OCI-LY7 (cell line): ENCODE measurements at regions not wholly inside any gene's neighbourhood (a gene's known extent, or its start where the extent isn't known, plus 50 kb on each side); places are given as distances from the start of the nearest gene placed in this dataset.

Experiments used
- BruUV-seq: library from RNA; stranded (reverse); fragments of 400-500 nt; replicated peaks from 2 replicates; lab custom pipeline; 2021; lab: Mats Ljungman, UMichigan
- CTCF ChIA-PET: fragments of 300-600 bp; sonication (Branson Sonifier 250); formaldehyde crosslinking; loops from one replicate; lab custom pipeline; 2022; ENCODE audit warnings: antibody characterized with exemption; ENCODE audit not compliant: unreplicated experiment; lab: Charles Lee
- POLR2A ChIA-PET: fragments of 300-600 bp; sonication (Branson Sonifier 250); formaldehyde crosslinking; loops from one replicate; lab custom pipeline; 2022; ENCODE audit warnings: antibody characterized with exemption; lab: Charles Lee
- DNase-seq: peaks from one replicate; pipeline ENCODE4 v3.0.0-alpha.2; 2015; ENCODE audit warnings: low spot score
- H2AFZ ChIP-seq: fragments of 200-600 bp; sonication (generic), shearing (Covaris generic); 2 replicates; pipeline ENCODE4 v1.6.1; 2014; ENCODE audit warnings: mild to moderate bottlenecking, antibody characterized with exemption, low read length, moderate library complexity
- H3K27ac ChIP-seq: fragments of 200-600 bp; sonication (generic); 2 replicates; pipeline ENCODE4 v1.5.1; 2014; ENCODE audit warnings: mixed run types, low read depth, mild to moderate bottlenecking, moderate library complexity, low read length, inconsistent platforms; ENCODE audit not compliant: poor library complexity, severe bottlenecking
- H3K36me3 ChIP-seq: fragments of 200-600 bp; sonication (generic); 2 replicates; pipeline ENCODE4 v1.6.1; 2014; ENCODE audit warnings: mild to moderate bottlenecking, antibody characterized with exemption, low read length, moderate library complexity, mixed read lengths; ENCODE audit not compliant: insufficient read depth
- H3K4me1 ChIP-seq: fragments of 200-600 bp; sonication (generic); 2 replicates; pipeline ENCODE4 v1.5.1; 2014; ENCODE audit warnings: mild to moderate bottlenecking, low read length; ENCODE audit not compliant: insufficient read depth, poor library complexity, severe bottlenecking
- H3K4me2 ChIP-seq: fragments of 200-600 bp; sonication (generic); 2 replicates; pipeline ENCODE4 v1.6.1; 2014; ENCODE audit warnings: mild to moderate bottlenecking, low read length
- H3K4me3 ChIP-seq: fragments of 200-600 bp; sonication (generic); 2 replicates; pipeline ENCODE4 v1.5.1; 2014; ENCODE audit warnings: mild to moderate bottlenecking, low read depth, low read length; ENCODE audit not compliant: poor library complexity, severe bottlenecking
- H3K79me2 ChIP-seq: fragments of 200-600 bp; sonication (generic); 2 replicates; pipeline ENCODE4 v1.6.1; 2016; ENCODE audit warnings: low read depth, mild to moderate bottlenecking, low read length, moderate library complexity, mixed read lengths; ENCODE audit not compliant: insufficient read depth
- H3K9me2 ChIP-seq: fragments of 200-600 bp; sonication (generic); 2 replicates; pipeline ENCODE4 v1.6.1; 2016; ENCODE audit warnings: mild to moderate bottlenecking, low read length, mixed read lengths; ENCODE audit not compliant: insufficient read depth
- H3K9me3 ChIP-seq: fragments of 200-600 bp; sonication (generic); 2 replicates; pipeline ENCODE4 v1.6.1; 2014; ENCODE audit warnings: mild to moderate bottlenecking, mixed run types, low read length, mixed read lengths
- H4K20me1 ChIP-seq: fragments of 200-600 bp; sonication (generic); 2 replicates; pipeline ENCODE4 v1.6.1; 2014; ENCODE audit warnings: mild to moderate bottlenecking, antibody characterized with exemption, low read length, moderate library complexity, mixed read lengths; ENCODE audit not compliant: insufficient read depth
- EZH2phosphoT487 ChIP-seq: fragments of 200-600 bp; sonication (generic); IDR thresholded peaks from 2 replicates; pipeline ENCODE4 v1.6.1; 2018; ENCODE audit warnings: low read depth, borderline replicate concordance, mild to moderate bottlenecking, mixed run types, antibody characterized with exemption, low read length, moderate library complexity, mixed read lengths
- intact Hi-C: fragments of 100-400 bp; cut with micrococcal nuclease; formaldehyde crosslinking; loops from one replicate; pipeline ENCODE4 v1.10.0; 2022; ENCODE audit not compliant: unreplicated experiment
- TF ChIP-seq, protein P1 (sequence below): fragments of 200-600 bp; sonication (generic); conservative IDR thresholded peaks from 2 replicates; pipeline ENCODE4 v1.5.1; 2014; ENCODE audit warnings: mild to moderate bottlenecking, antibody characterized with exemption, low read length, moderate library complexity, mixed read lengths

DNA sequence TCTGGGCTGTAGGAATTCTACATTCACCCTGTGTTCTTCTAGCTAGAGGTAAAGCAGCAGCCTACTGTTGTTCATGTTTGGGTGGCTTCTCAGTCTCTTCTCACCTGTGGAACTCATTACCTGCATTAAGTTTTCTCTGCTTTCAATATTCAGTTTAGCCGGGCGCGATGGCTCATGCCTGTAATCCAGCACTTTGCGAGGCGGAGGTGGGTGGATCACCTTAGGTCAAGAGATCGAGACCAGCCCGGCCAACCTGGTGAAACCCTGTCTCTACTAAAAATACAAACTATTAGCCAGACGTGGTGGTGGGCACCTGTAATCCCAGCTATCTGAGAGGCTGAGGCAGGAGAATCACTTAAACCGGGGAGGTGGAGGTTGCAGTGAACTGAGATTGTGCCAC lies 139.8 kb upstream of the UBE2E3 start:
- intact Hi-C loops, result no loop called here
- BruUV-seq, result no TSS peak
- Histone ChIP-seq H3K9me2 (no peaks in the 10 kb centered on the region), H4K20me1 (no peaks in the 10 kb centered on the region), H3K79me2 (no peaks in the 10 kb centered on the region), H3K4me2 (no peak overlapping the region), H3K4me3 (no peak overlapping the region), H3K27ac (no peak overlapping the region), H3K36me3 (no peaks in the 10 kb centered on the region), H3K4me1 (no peaks in the 10 kb centered on the region), H2AFZ (no peak overlapping the region), H3K9me3 (no peaks in the 10 kb centered on the region)
- ChIA-PET POLR2A (no interaction called here), CTCF (no interaction called here)
- DNase-seq, result no peak
- TF ChIP-seq, protein P1, sequence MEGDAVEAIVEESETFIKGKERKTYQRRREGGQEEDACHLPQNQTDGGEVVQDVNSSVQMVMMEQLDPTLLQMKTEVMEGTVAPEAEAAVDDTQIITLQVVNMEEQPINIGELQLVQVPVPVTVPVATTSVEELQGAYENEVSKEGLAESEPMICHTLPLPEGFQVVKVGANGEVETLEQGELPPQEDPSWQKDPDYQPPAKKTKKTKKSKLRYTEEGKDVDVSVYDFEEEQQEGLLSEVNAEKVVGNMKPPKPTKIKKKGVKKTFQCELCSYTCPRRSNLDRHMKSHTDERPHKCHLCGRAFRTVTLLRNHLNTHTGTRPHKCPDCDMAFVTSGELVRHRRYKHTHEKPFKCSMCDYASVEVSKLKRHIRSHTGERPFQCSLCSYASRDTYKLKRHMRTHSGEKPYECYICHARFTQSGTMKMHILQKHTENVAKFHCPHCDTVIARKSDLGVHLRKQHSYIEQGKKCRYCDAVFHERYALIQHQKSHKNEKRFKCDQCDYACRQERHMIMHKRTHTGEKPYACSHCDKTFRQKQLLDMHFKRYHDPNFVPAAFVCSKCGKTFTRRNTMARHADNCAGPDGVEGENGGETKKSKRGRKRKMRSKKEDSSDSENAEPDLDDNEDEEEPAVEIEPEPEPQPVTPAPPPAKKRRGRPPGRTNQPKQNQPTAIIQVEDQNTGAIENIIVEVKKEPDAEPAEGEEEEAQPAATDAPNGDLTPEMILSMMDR, result no peak
- no peak for TF ChIP-seq EZH2phosphoT487

DNA sequence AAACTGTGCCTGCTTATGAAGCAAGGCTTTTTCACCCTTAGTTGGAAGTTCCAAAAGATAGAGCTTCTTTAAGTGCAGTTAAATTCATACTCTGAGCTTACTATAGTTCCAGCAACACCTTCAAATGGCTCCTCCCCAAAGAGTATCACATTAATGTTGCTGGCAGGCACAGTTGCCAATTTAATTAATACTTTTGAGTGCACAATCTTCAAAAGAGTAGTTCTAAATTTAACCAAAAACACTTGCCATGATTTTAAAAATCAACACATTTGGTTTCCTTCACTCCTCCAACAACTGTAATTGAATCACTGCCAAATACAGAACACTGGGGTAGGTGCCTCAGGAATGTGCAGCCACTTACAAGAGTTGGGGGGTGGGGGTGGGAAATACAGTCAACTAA lies 150.6 kb upstream of the UBE2E3 start:
- CTCF ChIA-PET, result no interaction called here
- Histone ChIP-seq H3K9me3 (no peaks in the 10 kb centered on the region), H3K79me2 (no peaks in the 10 kb centered on the region), H4K20me1 (no peaks in the 10 kb centered on the region), H3K27ac (no peak overlapping the region), H3K36me3 (no peaks in the 10 kb centered on the region), H3K9me2 (no peaks in the 10 kb centered on the region), H3K4me1 (no peaks in the 10 kb centered on the region), H2AFZ (no peak overlapping the region), H3K4me3 (no peak overlapping the region), H3K4me2 (no peak overlapping the region)
- intact Hi-C loops, result loop anchor here (10.0 kb wide), 1 partner anchor 225 kb away; no protein-coding TSS in a partner anchor
- BruUV-seq, result no TSS peak
- POLR2A ChIA-PET, result no interaction called here
- TF ChIP-seq, protein P1, result no peak
- TF ChIP-seq EZH2phosphoT487, result no peak
- DNase-seq, result no peak

DNA sequence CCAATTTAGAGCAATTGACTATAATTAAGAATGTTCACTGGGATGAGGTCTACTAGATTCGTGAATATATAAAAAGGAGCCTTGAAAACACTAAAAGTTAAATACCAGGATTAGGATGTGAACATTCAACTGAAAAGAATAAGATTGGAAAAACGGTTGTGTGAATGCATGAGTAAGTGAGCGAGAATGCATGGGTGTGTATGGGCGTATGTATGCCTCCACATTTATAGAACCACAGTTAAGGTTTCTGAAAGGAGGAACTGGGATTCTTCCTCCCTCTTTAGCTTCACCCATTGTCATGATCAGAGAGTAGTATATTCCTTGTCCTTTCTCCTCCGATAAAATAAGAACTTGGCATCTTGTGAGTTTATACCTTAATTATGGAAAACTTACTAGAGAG lies 151.1 kb upstream of the UBE2E3 start:
- no peak for DNase-seq
- BruUV-seq, result no TSS peak
- Histone ChIP-seq H3K9me2 (no peaks in the 10 kb centered on the region), H3K4me1 (no peaks in the 10 kb centered on the region), H3K4me3 (no peak overlapping the region), H3K36me3 (no peaks in the 10 kb centered on the region), H3K9me3 (no peaks in the 10 kb centered on the region), H3K4me2 (no peak overlapping the region), H3K27ac (no peak overlapping the region), H3K79me2 (no peaks in the 10 kb centered on the region), H4K20me1 (no peaks in the 10 kb centered on the region), H2AFZ (no peak overlapping the region)
- intact Hi-C loops, result loop anchor here (10.0 kb wide), 1 partner anchor 226 kb away; no protein-coding TSS in a partner anchor
- ChIA-PET CTCF (no interaction called here), POLR2A (no interaction called here)
- TF ChIP-seq, protein P1, result no peak
- TF ChIP-seq EZH2phosphoT487, result no peak
